IMR-90 (cell line): ENCODE measurements at regions not wholly inside any gene's neighbourhood (a gene's known extent, or its start where the extent isn't known, plus 50 kb on each side); places are given as distances from the start of the nearest gene placed in this dataset.

Experiments
- ATAC-seq: fragments of 200-7000 bp; cut with Tn5 transposase; 2 replicates; pipeline ENCODE4 v1.9.1; 2020; ENCODE audit warnings: low read depth, mild to moderate bottlenecking, moderate library complexity
- BruUV-seq: library from RNA; stranded (reverse); fragments of 400-500 nt; replicated peaks from 2 replicates; lab custom pipeline; 2021; lab: Mats Ljungman, UMichigan
- CTCF ChIA-PET: fragments of 300-600 bp; formaldehyde crosslinking; extraction: SDS; loops from one replicate; lab custom pipeline; 2021; ENCODE audit warnings: antibody characterized with exemption; lab: Yijun Ruan, JAX
- POLR2A ChIA-PET: fragments of 300-600 bp; sonication (Branson Sonifier 250); formaldehyde crosslinking; loops from one replicate; lab custom pipeline; 2022; ENCODE audit warnings: antibody characterized with exemption; ENCODE audit not compliant: unreplicated experiment; lab: Charles Lee
- DNase-seq: peaks from one replicate; pipeline ENCODE4 v3.0.0; 2013
- H2AFZ ChIP-seq: replicated peaks from 2 replicates; pipeline ENCODE3; 2013; ENCODE audit warnings: low read length, mild to moderate bottlenecking; ENCODE audit not compliant: poor library complexity
- H2AK5ac ChIP-seq: 2 replicates; pipeline ENCODE4 v1.6.1; 2013; ENCODE audit warnings: low read depth, low read length, inconsistent platforms
- H2AK9ac ChIP-seq: replicated peaks from 2 replicates; pipeline ENCODE3; 2013; ENCODE audit warnings: mild to moderate bottlenecking, low read depth, low read length, moderate library complexity; ENCODE audit not compliant: poor library complexity
- H2BK120ac ChIP-seq: 2 replicates; pipeline ENCODE4 v1.6.1; 2013; ENCODE audit warnings: low read depth, low read length, inconsistent platforms
- H2BK15ac ChIP-seq: 3 replicates; pipeline ENCODE4 v1.6.1; 2013; ENCODE audit warnings: low read depth, low read length, inconsistent platforms
- H2BK20ac ChIP-seq: 2 replicates; pipeline ENCODE4 v1.6.1; 2013; ENCODE audit warnings: low read depth, mild to moderate bottlenecking, inconsistent platforms, low read length, moderate library complexity
- H2BK5ac ChIP-seq: 2 replicates; pipeline ENCODE4 v1.6.1; 2013; ENCODE audit warnings: mild to moderate bottlenecking, low read depth, low read length, inconsistent platforms; ENCODE audit not compliant: poor library complexity, severe bottlenecking
- H3K14ac ChIP-seq: replicated peaks from 2 replicates; pipeline ENCODE4 v1.6.1; 2013; ENCODE audit warnings: low read depth, low read length, inconsistent platforms
- H3K18ac ChIP-seq: 2 replicates; pipeline ENCODE4 v1.6.1; 2013; ENCODE audit warnings: low read depth, low read length, control low read depth
- H3K23ac ChIP-seq: 2 replicates; pipeline ENCODE4 v1.6.1; 2013; ENCODE audit warnings: low read depth, low read length, inconsistent platforms
- H3K27ac ChIP-seq: 2 replicates; pipeline ENCODE4 v1.5.1; 2013; ENCODE audit warnings: mild to moderate bottlenecking, control low read depth, low read length; ENCODE audit not compliant: insufficient read depth
- H3K27me3 ChIP-seq: 2 replicates; pipeline ENCODE4 v1.6.1; 2013; ENCODE audit warnings: low read length; ENCODE audit not compliant: control insufficient read depth, insufficient read depth
- H3K36me3 ChIP-seq: 2 replicates; pipeline ENCODE4 v1.6.1; 2013; ENCODE audit warnings: low read length, mixed read lengths; ENCODE audit not compliant: control insufficient read depth, insufficient read depth
- H3K4ac ChIP-seq: 2 replicates; pipeline ENCODE4 v1.6.1; 2013; ENCODE audit warnings: low read depth, low read length, inconsistent platforms
- H3K4me1 ChIP-seq: 2 replicates; pipeline ENCODE4 v1.6.1; 2013; ENCODE audit warnings: low read length, mixed read lengths; ENCODE audit not compliant: control insufficient read depth, insufficient read depth
- H3K4me2 ChIP-seq: 2 replicates; pipeline ENCODE4 v1.6.1; 2013; ENCODE audit warnings: low read depth, mild to moderate bottlenecking, control low read depth, low read length, moderate library complexity
- H3K4me3 ChIP-seq: 2 replicates; pipeline ENCODE4 v1.5.1; 2013; ENCODE audit warnings: low read depth, mild to moderate bottlenecking, control low read depth, low read length, moderate library complexity; ENCODE audit not compliant: insufficient read depth
- H3K56ac ChIP-seq: 2 replicates; pipeline ENCODE4 v1.6.1; 2013; ENCODE audit warnings: low read length, inconsistent platforms; ENCODE audit not compliant: insufficient read depth; ENCODE audit errors: extremely low read depth
- H3K79me1 ChIP-seq, 2 experiments: 2 replicates each; pipeline ENCODE4 v1.6.1; 2013; ENCODE audit warnings: low read length in 2 of 2, inconsistent platforms in 1 of 2, low read depth in 1 of 2
- H3K9ac ChIP-seq: 2 replicates; pipeline ENCODE4 v1.6.1; 2013; ENCODE audit warnings: low read depth, low read length, control low read depth
- H3K9me1 ChIP-seq: 2 replicates; pipeline ENCODE4 v1.6.1; 2013; ENCODE audit warnings: low read length, inconsistent platforms; ENCODE audit not compliant: insufficient read depth
- H3K9me3 ChIP-seq: 2 replicates; pipeline ENCODE4 v1.6.1; 2013; ENCODE audit warnings: low read length; ENCODE audit not compliant: control insufficient read depth, insufficient read depth
- H4K20me1 ChIP-seq: 2 replicates; pipeline ENCODE4 v1.6.1; 2013; ENCODE audit warnings: low read length, inconsistent platforms; ENCODE audit not compliant: insufficient read depth
- H4K5ac ChIP-seq: 2 replicates; pipeline ENCODE4 v1.6.1; 2013; ENCODE audit warnings: mild to moderate bottlenecking, low read depth, low read length, control low read depth
- H4K8ac ChIP-seq, 2 experiments: 2 replicates each; pipeline ENCODE4 v1.6.1; 2013; ENCODE audit warnings: low read depth in 2 of 2, low read length in 2 of 2, control low read depth in 1 of 2, inconsistent platforms in 1 of 2
- H4K91ac ChIP-seq: 2 replicates; pipeline ENCODE4 v1.6.1; 2013; ENCODE audit warnings: low read depth, low read length, inconsistent platforms; ENCODE audit not compliant: insufficient read depth
- BHLHE40 ChIP-seq: fragments of 150-350 bp; IDR thresholded peaks from 2 replicates; pipeline ENCODE4 v1.6.1; 2016; ENCODE audit warnings: mild to moderate bottlenecking, low read depth, low read length
- CHD1 ChIP-seq: IDR thresholded peaks from 2 replicates; pipeline ENCODE4 v1.6.1; 2012; ENCODE audit warnings: low read depth, low read length, improper control_type of control experiment
- FOS ChIP-seq: fragments of 150-350 bp; IDR thresholded peaks from 2 replicates; pipeline ENCODE4 v1.6.1; 2016; ENCODE audit warnings: low read depth, low read length
- MAZ ChIP-seq: IDR thresholded peaks from 2 replicates; pipeline ENCODE4 v1.6.1; 2012; ENCODE audit warnings: low read depth, mild to moderate bottlenecking, low read length, improper control_type of control experiment, moderate library complexity, borderline replicate concordance
- POLR2A ChIP-seq: IDR thresholded peaks from 2 replicates; pipeline ENCODE4 v1.6.1; 2012; ENCODE audit warnings: mild to moderate bottlenecking, low read depth, low read length
- RCOR1 ChIP-seq: IDR thresholded peaks from 2 replicates; pipeline ENCODE4 v1.6.1; 2012; ENCODE audit warnings: mild to moderate bottlenecking, low read length, improper control_type of control experiment; ENCODE audit not compliant: insufficient replicate concordance
- WGBS, 2 experiments: methylation state at CpG; one replicate each; pipeline versions ENCODE4 v1.1.5 to v1.1.7; 2013; ENCODE audit warnings: missing lambda C conversion rate in 2 of 2; ENCODE audit not compliant: insufficient read length in 1 of 2; ENCODE audit errors: extremely low coverage in 2 of 2; 5-methylcytosine and 5-hydroxymethylcytosine counted together
- dilution Hi-C: fragments of 300-500 bp; cut with HindIII; formaldehyde crosslinking; loops from one replicate; pipeline ENCODE4 v1.14.3; 2018; ENCODE audit warnings: low sequenced_read_pairs; ENCODE audit not compliant: unreplicated experiment
- in situ Hi-C: fragments of 300-500 bp; cut with MboI; formaldehyde crosslinking; loops from 3 replicates; pipeline ENCODE4 v1.14.3; 2019; ENCODE audit warnings: low sequenced_read_pairs, inconsistent platforms, mixed read lengths
- intact Hi-C: fragments of 100-400 bp; cut with micrococcal nuclease; formaldehyde crosslinking; loops from 2 replicates; pipeline ENCODE4 v1.10.0; 2022
- TF ChIP-seq, protein P1 (sequence below): fragments of 150-350 bp; IDR thresholded peaks from 2 replicates; pipeline ENCODE4 v1.6.1; 2016; ENCODE audit warnings: low read depth, mild to moderate bottlenecking, low read length, moderate library complexity, borderline replicate concordance

DNA sequence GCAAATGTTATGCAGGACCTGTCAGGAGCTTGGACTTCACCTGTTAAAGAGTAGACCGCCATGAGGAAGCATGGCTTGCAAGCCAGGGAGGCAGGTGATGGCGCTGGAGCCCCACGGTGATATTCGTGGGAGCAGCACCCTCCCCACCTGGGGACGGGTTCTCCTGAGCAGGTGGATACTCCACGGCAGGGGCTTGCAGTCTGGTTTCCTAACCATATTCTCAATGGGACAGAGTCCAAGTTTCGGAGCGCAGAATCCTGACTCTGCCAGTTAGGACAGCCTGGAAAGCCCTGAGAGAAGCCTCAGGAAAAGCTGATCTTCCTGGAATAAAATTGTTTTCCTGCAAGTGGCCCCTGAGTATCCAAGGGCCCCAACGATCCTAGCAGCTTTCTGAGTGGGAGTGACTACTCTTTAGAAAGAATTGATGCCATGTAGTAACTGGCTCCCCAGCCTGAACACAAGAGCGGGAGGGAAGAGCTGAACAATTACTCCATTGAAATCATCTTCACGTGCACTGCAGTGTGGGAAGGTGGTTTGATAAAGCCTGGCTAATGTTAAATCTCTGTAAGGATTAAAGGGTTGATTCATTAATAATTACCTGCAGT, 146.3 kb upstream of the RAB4A start:
- ATAC-seq = no peak
- intact Hi-C loops = no loop called here

More for the DNA sequence above, 146.3 kb upstream of the RAB4A start:
- Histone ChIP-seq H4K20me1 (no peaks in the 10 kb centered on the region), H3K4ac (no peak overlapping the region), H3K4me1 (no peaks in the 10 kb centered on the region), H3K27ac (no peak overlapping the region), H3K23ac (no peak overlapping the region), H3K18ac (no peak overlapping the region), H3K9ac (no peak overlapping the region), H2AK5ac (no peak overlapping the region), H2BK120ac (no peak overlapping the region), H2AFZ (no peak overlapping the region), H3K4me2 (no peak overlapping the region), H3K14ac (no peak overlapping the region), H3K9me1 (no peaks in the 10 kb centered on the region), H4K5ac (no peak overlapping the region), H3K56ac (no peak overlapping the region), H3K4me3 (no peak overlapping the region), H3K36me3 (no peaks in the 10 kb centered on the region), H2BK20ac (no peak overlapping the region), H4K8ac (no peak overlapping the region), H4K91ac (no peak overlapping the region), H3K27me3 (peaks cover 34% of the 10 kb centered on the region), H2BK5ac (no peak overlapping the region), H2AK9ac (no peak overlapping the region), H3K79me1 (no peaks in the 10 kb centered on the region), H2BK15ac (no peak overlapping the region), H3K9me3 (no peaks in the 10 kb centered on the region; the same call in 1 of the 2 replicates)
- CTCF ChIA-PET = no interaction called here
- 100% methylated on average over 1 of the region's 11 CpGs; no CpG with 5 or more reads in 1 of the 2 experiments for WGBS, 2 experiments
- no peak for DNase-seq
- POLR2A ChIA-PET = no interaction called here
- BruUV-seq = no TSS peak
- dilution Hi-C loops (no loop called here), in situ Hi-C loops (no loop called here)
- TF ChIP-seq RCOR1 (no peak), POLR2A (no peak), MAZ (no peak), FOS (no peak), CHD1 (no peak), BHLHE40 (no peak)
- TF ChIP-seq, protein P1, sequence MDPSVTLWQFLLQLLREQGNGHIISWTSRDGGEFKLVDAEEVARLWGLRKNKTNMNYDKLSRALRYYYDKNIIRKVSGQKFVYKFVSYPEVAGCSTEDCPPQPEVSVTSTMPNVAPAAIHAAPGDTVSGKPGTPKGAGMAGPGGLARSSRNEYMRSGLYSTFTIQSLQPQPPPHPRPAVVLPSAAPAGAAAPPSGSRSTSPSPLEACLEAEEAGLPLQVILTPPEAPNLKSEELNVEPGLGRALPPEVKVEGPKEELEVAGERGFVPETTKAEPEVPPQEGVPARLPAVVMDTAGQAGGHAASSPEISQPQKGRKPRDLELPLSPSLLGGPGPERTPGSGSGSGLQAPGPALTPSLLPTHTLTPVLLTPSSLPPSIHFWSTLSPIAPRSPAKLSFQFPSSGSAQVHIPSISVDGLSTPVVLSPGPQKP = no peak
